HCT116 (cell line): ENCODE measurements at regions not wholly inside any gene's neighbourhood (a gene's known extent, or its start where the extent isn't known, plus 50 kb on each side); places are given as distances from the start of the nearest gene placed in this dataset.

Experiments
- ATAC-seq: fragments of 200-7000 bp; cut with Tn5 transposase; 2 replicates; pipeline ENCODE4 v1.9.1; 2020; ENCODE audit warnings: mild to moderate bottlenecking, moderate library complexity
- BruUV-seq: library from RNA; stranded (reverse); fragments of 400-500 nt; replicated peaks from 2 replicates; lab custom pipeline; 2021; lab: Mats Ljungman, UMichigan
- CTCF ChIA-PET: fragments of 300-600 bp; sonication (Branson Sonifier 250); formaldehyde crosslinking; loops from one replicate; lab custom pipeline; 2021; ENCODE audit warnings: antibody characterized with exemption; lab: Charles Lee
- POLR2A ChIA-PET: fragments of 300-600, 350-600 bp; sonication (Branson Sonifier 250); formaldehyde crosslinking; loops from one replicate; lab custom pipeline; 2021; ENCODE audit warnings: antibody characterized with exemption; lab: Charles Lee
- RAD21 ChIA-PET, 2 experiments: fragments of 300-600 bp; sonication (Branson Sonifier 250); formaldehyde crosslinking; loops; one replicate each; lab custom pipeline; 2023; ENCODE audit warnings: low total read pairs in 2 of 2; ENCODE audit not compliant: uncharacterized antibody in 2 of 2, unreplicated experiment in 2 of 2, low non-redundant PET in 1 of 2; lab: Charles Lee
- DNase-seq: peaks from one replicate; pipeline ENCODE4 v3.0.0-alpha.2; 2010; ENCODE audit warnings: low read depth, low spot score
- H2AFZ ChIP-seq: fragments of 200-600 bp; shearing (Covaris generic), sonication (generic); 2 replicates; pipeline ENCODE4 v1.6.1; 2017; ENCODE audit warnings: low read depth, mixed run types, mixed read lengths, antibody characterized with exemption, low read length; ENCODE audit not compliant: poor library complexity, severe bottlenecking
- H3K27ac ChIP-seq: 2 replicates; pipeline ENCODE4 v1.5.1; 2012; ENCODE audit warnings: low read depth, low read length
- H3K27me3 ChIP-seq: fragments of 200-600 bp; sonication (generic); 2 replicates; pipeline ENCODE4 v1.6.1; 2016; ENCODE audit warnings: mixed run types, low read length, mixed read lengths; ENCODE audit not compliant: insufficient read depth
- H3K36me3 ChIP-seq, 2 experiments: fragments of 200-500 bp in 1 of 2; fragments of 200-600 bp in 1 of 2; sonication (Bioruptor generic) in 1 of 2; sonication (generic) in 1 of 2; 2 replicates each; pipeline versions ENCODE4 v1.5.1 to v1.6.1; 2014 to 2016; ENCODE audit warnings: low read length in 2 of 2, inconsistent platforms in 1 of 2, mixed read lengths in 1 of 2, mixed run types in 1 of 2; ENCODE audit not compliant: insufficient read depth in 2 of 2, control insufficient read depth in 1 of 2
- H3K4me1 ChIP-seq, 2 experiments: fragments of 200-600 bp in 1 of 2; sonication (generic) in 1 of 2; 2 replicates each; pipeline versions ENCODE4 v1.5.1 to v1.6.1; 2012 to 2017; ENCODE audit warnings: low read length in 2 of 2, inconsistent platforms in 1 of 2, mild to moderate bottlenecking in 1 of 2, mixed read lengths in 1 of 2, mixed run types in 1 of 2, moderate library complexity in 1 of 2; ENCODE audit not compliant: insufficient read depth in 2 of 2, control insufficient read depth in 1 of 2
- H3K4me2 ChIP-seq: fragments of 200-600 bp; sonication (generic); 2 replicates; pipeline ENCODE4 v1.6.1; 2017; ENCODE audit warnings: mixed run types, low read length, mixed read lengths
- H3K4me3 ChIP-seq, 2 experiments: fragments of 200-600 bp in 1 of 2; sonication (generic) in 1 of 2; replicated peaks in 1 of 2; 2 replicates each; pipeline ENCODE4 v1.5.1; 2011 to 2016; ENCODE audit warnings: low read length in 2 of 2, control low read depth in 1 of 2, low read depth in 1 of 2, mild to moderate bottlenecking in 1 of 2, mixed read lengths in 1 of 2, mixed run types in 1 of 2
- H3K79me2 ChIP-seq: fragments of 200-600 bp; sonication (generic); 2 replicates; pipeline ENCODE4 v1.6.1; 2017; ENCODE audit warnings: mild to moderate bottlenecking, mixed run types, low read length, moderate library complexity, mixed read lengths; ENCODE audit not compliant: insufficient read depth
- H3K9ac ChIP-seq: fragments of 200-600 bp; sonication (generic); 2 replicates; pipeline ENCODE4 v1.6.1; 2016; ENCODE audit warnings: low read length, mixed read lengths
- H3K9me2 ChIP-seq: fragments of 200-600 bp; sonication (generic), shearing (Covaris generic); 2 replicates; pipeline ENCODE4 v1.6.1; 2017; ENCODE audit warnings: mixed run types, mild to moderate bottlenecking, moderate library complexity; ENCODE audit not compliant: insufficient read depth
- H3K9me3 ChIP-seq, 2 experiments: fragments of 200-500 bp in 1 of 2; fragments of 200-600 bp in 1 of 2; sonication (Bioruptor generic) in 1 of 2; sonication (generic) in 1 of 2; 2 replicates each; pipeline ENCODE4 v1.6.1; 2014 to 2017; ENCODE audit warnings: low read length in 2 of 2, mixed read lengths in 2 of 2, inconsistent platforms in 1 of 2, low read depth in 1 of 2, mild to moderate bottlenecking in 1 of 2, mixed run types in 1 of 2, moderate library complexity in 1 of 2; ENCODE audit not compliant: control insufficient read depth in 1 of 2, insufficient read depth in 1 of 2
- H4K20me1 ChIP-seq: fragments of 200-600 bp; sonication (generic), shearing (Covaris generic); 2 replicates; pipeline ENCODE4 v1.6.1; 2017; ENCODE audit warnings: mixed run types, mild to moderate bottlenecking, moderate library complexity; ENCODE audit not compliant: insufficient read depth
- EGR1 ChIP-seq: IDR thresholded peaks from 2 replicates; pipeline ENCODE4 v1.6.1; 2012; ENCODE audit warnings: low read depth
- EZH2phosphoT487 ChIP-seq: fragments of 200-600 bp; IDR thresholded peaks from 2 replicates; pipeline ENCODE4 v1.6.1; 2018; ENCODE audit warnings: antibody characterized with exemption, borderline replicate concordance
- FOSL1 ChIP-seq: IDR thresholded peaks from 2 replicates; pipeline ENCODE4 v1.6.1; 2012; ENCODE audit warnings: low read depth
- JUND ChIP-seq: IDR thresholded peaks from 2 replicates; pipeline ENCODE4 v1.6.1; 2012
- MAX ChIP-seq: IDR thresholded peaks from 2 replicates; pipeline ENCODE4 v1.6.1; 2012
- POLR2A ChIP-seq: IDR thresholded peaks from 2 replicates; pipeline ENCODE4 v1.7.0; 2011; ENCODE audit warnings: borderline replicate concordance; ENCODE audit not compliant: insufficient read depth, insufficient read length; ENCODE audit errors: extremely low read depth
- SIN3A ChIP-seq: IDR thresholded peaks from 2 replicates; pipeline ENCODE4 v1.6.1; 2012; ENCODE audit warnings: low read depth
- SP1 ChIP-seq: IDR thresholded peaks from 2 replicates; pipeline ENCODE4 v1.6.1; 2012; ENCODE audit warnings: low read depth
- SRF ChIP-seq: IDR thresholded peaks from 2 replicates; pipeline ENCODE4 v1.6.1; 2012; ENCODE audit warnings: low read depth
- YY1 ChIP-seq: IDR thresholded peaks from 2 replicates; pipeline ENCODE4 v1.6.1; 2011; ENCODE audit warnings: low read length, low read depth, moderate library complexity, mild to moderate bottlenecking; ENCODE audit not compliant: insufficient replicate concordance; ENCODE audit errors: extremely low read depth
- ZFX ChIP-seq: fragments of 450-650 bp; IDR thresholded peaks from 2 replicates; pipeline ENCODE4 v1.6.1; 2017
- intact Hi-C: fragments of 100-400 bp; cut with micrococcal nuclease; formaldehyde crosslinking; loops from 2 replicates; pipeline ENCODE4 v1.10.0; 2022

- H2AFZ ChIP-seq = no peak overlapping the region
- peaks cover 10% of the 10 kb centered on the region for H3K27me3 ChIP-seq
- no peaks in the 10 kb centered on the region for H3K36me3 ChIP-seq
- no peak overlapping the region for H3K4me3 ChIP-seq
- intact Hi-C loops = no loop called here
- no peak overlapping the region for H3K4me2 ChIP-seq
- POLR2A ChIA-PET = no interaction called here
- DNase-seq = no peak
- no peaks in the 10 kb centered on the region for H3K9me2 ChIP-seq
- H4K20me1 ChIP-seq = no peaks in the 10 kb centered on the region
- TF ChIP-seq ZFX (no peak), SIN3A (no peak), JUND (no peak), SRF (no peak), FOSL1 (no peak), SP1 (no peak), MAX (no peak), EGR1 (no peak), EZH2phosphoT487 (no peak), POLR2A (no peak), YY1 (no peak)
- TF ChIP-seq, all 23 proteins: peak for 0
- ATAC-seq = no peak
- H3K4me1 ChIP-seq = peaks cover 0 to 3% of the 10 kb centered on the region in 2 experiments; a peak in 1 of 4 replicates
- ChIA-PET RAD21 (no interaction called here), CTCF (no interaction called here)
- no peaks in the 10 kb centered on the region for H3K79me2 ChIP-seq
- H3K27ac ChIP-seq = no peak overlapping the region
- no peaks in the 10 kb centered on the region for H3K9me3 ChIP-seq
- BruUV-seq = no TSS peak
- no peak overlapping the region for H3K9ac ChIP-seq
Measured at GRCh38 chr12:31217356-31218130, 108.4 kb downstream of the SINHCAF start.
